ENCODE measurements at regions not wholly inside any gene's neighbourhood (a gene's known extent, or its start where the extent isn't known, plus 50 kb on each side); places are given as distances from the start of the nearest gene placed in this dataset.

DNA sequence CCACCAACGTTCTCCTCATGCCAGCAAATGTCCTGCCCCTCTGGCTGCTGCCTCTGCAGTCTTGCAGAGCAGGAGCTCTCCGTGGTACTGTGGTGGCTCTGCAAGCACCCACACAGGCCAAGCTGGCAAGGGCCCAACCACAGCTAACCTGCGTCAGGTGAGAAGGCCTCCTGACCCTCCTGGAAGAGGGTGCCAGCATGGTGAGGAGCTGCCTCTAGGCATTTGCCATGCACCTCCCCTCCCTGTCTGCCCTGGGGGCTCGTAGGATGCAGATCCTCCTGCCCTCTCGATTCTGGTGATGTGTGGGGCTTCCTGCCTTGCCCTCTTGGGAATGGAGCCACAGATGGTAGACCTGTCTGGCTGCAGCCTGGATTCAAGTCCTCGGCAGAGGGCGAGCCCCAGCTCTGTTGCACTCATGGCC lies 1408.8 kb downstream of the TBC1D22A start:
- no peak overlapping the region for H3K4me3 ChIP-seq
- peak; percentile 65 for DNase-seq (ENCODE audit: low spot score)
- no peak overlapping the region for H3K27ac ChIP-seq
- no peak for TF ChIP-seq CTCF (IDR thresholded peaks at IDR 0.05)

DNA sequence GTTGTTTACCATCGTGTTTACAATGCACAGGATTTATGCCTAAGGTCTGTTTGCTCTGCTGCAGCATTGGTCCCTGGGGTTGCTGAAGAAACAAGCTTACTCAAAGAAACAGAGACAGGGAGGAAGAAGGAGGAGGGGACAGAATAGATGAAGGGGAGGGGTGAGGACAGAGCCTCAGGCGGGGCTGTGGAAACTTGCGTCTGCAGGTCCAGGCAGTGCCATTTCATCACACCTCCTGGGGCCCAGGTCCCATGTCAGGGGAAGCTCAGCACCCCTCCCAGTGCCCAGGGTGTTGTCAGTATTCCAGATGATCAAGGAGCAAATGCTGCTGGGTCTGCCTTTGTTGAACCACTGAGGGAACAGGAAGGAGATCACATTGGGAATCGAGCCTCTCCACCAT lies 1406.8 kb downstream of the TBC1D22A start:
- no peak for DNase-seq (ENCODE audit: low spot score)
- H3K27ac ChIP-seq, result no peak overlapping the region
- no peak for TF ChIP-seq CTCF (IDR thresholded peaks at IDR 0.05)
- no peak overlapping the region for H3K4me3 ChIP-seq

DNA sequence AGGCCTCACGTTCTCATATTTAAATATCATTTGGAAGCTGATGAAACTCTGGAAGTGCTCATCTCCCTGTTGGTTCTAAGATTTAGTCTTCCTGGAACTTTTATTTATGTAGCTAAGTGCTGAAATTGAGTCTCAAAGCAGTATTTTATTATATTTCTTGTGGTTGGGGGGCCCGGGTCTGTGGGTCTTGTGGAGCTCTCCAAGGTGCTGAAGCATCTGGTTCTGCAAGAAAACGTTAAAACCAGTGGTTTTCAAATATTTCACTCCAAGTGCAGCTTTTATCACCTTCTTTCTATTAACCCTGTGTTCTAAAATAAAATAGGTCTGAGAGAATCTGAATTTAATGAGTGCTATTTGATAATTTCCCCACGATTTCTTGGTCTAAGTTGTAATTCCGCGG lies 1404.8 kb downstream of the TBC1D22A start:
- no peak for TF ChIP-seq CTCF (IDR thresholded peaks at IDR 0.05)
- no peak for DNase-seq (ENCODE audit: low spot score)
- Histone ChIP-seq H3K27ac (no peak overlapping the region), H3K4me3 (no peak overlapping the region)

GRCh38 chr22:48161298-48161697 lies 1398.8 kb downstream of the TBC1D22A start:
- Histone ChIP-seq H3K27ac (no peak overlapping the region), H3K4me3 (no peak overlapping the region)
- no peak for DNase-seq (ENCODE audit: low spot score)
- no peak for TF ChIP-seq CTCF (IDR thresholded peaks at IDR 0.05)

DNA sequence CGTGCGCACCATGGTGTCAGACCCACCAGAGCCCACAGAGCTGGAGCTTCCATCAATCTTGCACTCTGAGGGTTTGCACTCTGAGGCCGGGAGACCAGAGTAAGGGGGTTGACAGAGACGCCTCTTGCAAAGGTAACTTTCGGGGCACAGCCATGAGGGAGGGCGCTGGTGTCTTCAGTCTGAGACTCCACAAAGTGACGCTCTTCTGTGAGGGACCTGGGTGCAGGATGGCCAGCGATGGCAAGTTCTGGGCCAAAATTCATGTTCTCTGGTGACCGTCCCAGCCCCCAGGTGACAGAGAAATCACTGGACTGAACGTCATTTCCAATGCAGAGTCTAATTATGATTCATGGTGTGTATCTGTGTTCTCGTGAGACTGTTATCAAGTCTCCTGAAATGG lies 1395.2 kb downstream of the TBC1D22A start:
- Histone ChIP-seq H3K4me3 (no peak overlapping the region), H3K27ac (no peak overlapping the region)
- no peak for TF ChIP-seq CTCF (IDR thresholded peaks at IDR 0.05)
- DNase-seq (ENCODE audit: low spot score), result peak; percentile 64

DNA sequence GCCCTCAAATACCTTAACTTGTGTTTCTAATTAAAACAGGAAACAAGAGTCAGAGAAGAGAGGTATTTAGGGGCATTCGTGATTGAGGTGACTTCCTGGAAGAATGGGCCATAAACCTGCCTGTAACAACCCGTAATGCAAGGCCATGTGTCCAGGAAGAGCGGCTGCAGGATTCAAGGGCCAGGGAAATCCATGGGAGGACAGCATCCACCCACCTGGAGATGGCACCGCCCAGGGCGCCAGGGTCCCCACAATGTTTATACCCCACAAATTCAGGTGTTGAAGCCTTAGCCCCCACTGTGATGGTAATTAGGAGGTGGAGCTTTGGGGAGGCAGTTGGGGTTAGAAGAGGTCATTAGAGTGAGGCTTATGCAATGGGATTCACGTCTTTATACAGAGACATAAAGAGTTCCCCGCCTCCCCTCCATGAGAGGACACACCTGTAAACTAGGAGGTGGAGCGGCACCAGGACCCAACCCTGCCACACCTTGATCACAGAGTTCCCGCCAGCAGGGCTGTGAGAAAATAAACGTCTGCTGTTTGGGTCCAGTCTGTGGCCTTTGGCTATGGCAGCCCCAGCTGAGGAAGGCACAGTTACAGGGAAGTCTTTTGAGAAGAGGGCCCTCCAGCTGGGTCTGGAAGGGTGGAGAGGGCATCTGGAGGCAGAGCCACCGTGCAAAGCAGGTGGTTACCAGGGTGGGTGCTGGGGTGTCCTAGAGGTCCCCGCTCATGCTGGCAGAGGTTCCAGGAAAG lies 1394.3 kb downstream of the TBC1D22A start:
- no peak for TF ChIP-seq CTCF (IDR thresholded peaks at IDR 0.05)
- DNase-seq (ENCODE audit: low spot score), result peak; percentile 46
- no peak overlapping the region for H3K27ac ChIP-seq

DNA sequence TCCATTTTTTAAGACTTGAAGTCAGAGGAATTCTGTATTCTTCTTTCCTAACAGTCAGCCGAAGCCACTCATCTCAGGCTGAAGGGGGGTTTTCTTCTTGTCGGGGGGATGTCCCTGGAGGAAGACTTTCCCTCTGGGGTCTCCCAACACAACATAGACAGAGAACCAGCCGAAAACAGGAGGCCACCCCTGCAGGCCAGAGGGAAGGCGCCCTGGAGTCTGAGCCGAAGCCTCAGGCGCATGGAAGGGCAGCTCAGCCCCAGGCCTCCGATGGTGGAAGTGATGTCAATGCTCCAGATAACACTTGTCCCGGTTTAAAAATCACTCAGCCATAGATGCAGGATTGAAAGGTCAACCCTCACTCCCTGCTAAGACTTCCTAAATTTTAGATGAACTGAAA lies 1393.0 kb downstream of the TBC1D22A start:
- Histone ChIP-seq H3K27ac (no peak overlapping the region), H3K4me3 (no peak overlapping the region)
- no peak for TF ChIP-seq CTCF (IDR thresholded peaks at IDR 0.05)
- no peak for DNase-seq (ENCODE audit: low spot score)

More for the DNA sequence above, 1394.3 kb downstream of the TBC1D22A start:
- H3K4me3 ChIP-seq, result no peak overlapping the region
